HCT116 (cell line): ENCODE measurements at regions not wholly inside any gene's neighbourhood (a gene's known extent, or its start where the extent isn't known, plus 50 kb on each side); places are given as distances from the start of the nearest gene placed in this dataset.

Experiments
- ATAC-seq: fragments of 200-7000 bp; cut with Tn5 transposase; 2 replicates; pipeline ENCODE4 v1.9.1; 2020; ENCODE audit warnings: mild to moderate bottlenecking, moderate library complexity
- BruUV-seq: library from RNA; stranded (reverse); fragments of 400-500 nt; replicated peaks from 2 replicates; lab custom pipeline; 2021; lab: Mats Ljungman, UMichigan
- CTCF ChIA-PET: fragments of 300-600 bp; sonication (Branson Sonifier 250); formaldehyde crosslinking; loops from one replicate; lab custom pipeline; 2021; ENCODE audit warnings: antibody characterized with exemption; lab: Charles Lee
- POLR2A ChIA-PET: fragments of 300-600, 350-600 bp; sonication (Branson Sonifier 250); formaldehyde crosslinking; loops from one replicate; lab custom pipeline; 2021; ENCODE audit warnings: antibody characterized with exemption; lab: Charles Lee
- RAD21 ChIA-PET, 2 experiments: fragments of 300-600 bp; sonication (Branson Sonifier 250); formaldehyde crosslinking; loops; one replicate each; lab custom pipeline; 2023; ENCODE audit warnings: low total read pairs in 2 of 2; ENCODE audit not compliant: uncharacterized antibody in 2 of 2, unreplicated experiment in 2 of 2, low non-redundant PET in 1 of 2; lab: Charles Lee
- DNase-seq: peaks from one replicate; pipeline ENCODE4 v3.0.0-alpha.2; 2010; ENCODE audit warnings: low read depth, low spot score
- H2AFZ ChIP-seq: fragments of 200-600 bp; shearing (Covaris generic), sonication (generic); 2 replicates; pipeline ENCODE4 v1.6.1; 2017; ENCODE audit warnings: low read depth, mixed run types, mixed read lengths, antibody characterized with exemption, low read length; ENCODE audit not compliant: poor library complexity, severe bottlenecking
- H3K27ac ChIP-seq: 2 replicates; pipeline ENCODE4 v1.5.1; 2012; ENCODE audit warnings: low read depth, low read length
- H3K27me3 ChIP-seq: fragments of 200-600 bp; sonication (generic); 2 replicates; pipeline ENCODE4 v1.6.1; 2016; ENCODE audit warnings: mixed run types, low read length, mixed read lengths; ENCODE audit not compliant: insufficient read depth
- H3K36me3 ChIP-seq, 2 experiments: fragments of 200-500 bp in 1 of 2; fragments of 200-600 bp in 1 of 2; sonication (Bioruptor generic) in 1 of 2; sonication (generic) in 1 of 2; 2 replicates each; pipeline versions ENCODE4 v1.5.1 to v1.6.1; 2014 to 2016; ENCODE audit warnings: low read length in 2 of 2, inconsistent platforms in 1 of 2, mixed read lengths in 1 of 2, mixed run types in 1 of 2; ENCODE audit not compliant: insufficient read depth in 2 of 2, control insufficient read depth in 1 of 2
- H3K4me1 ChIP-seq, 2 experiments: fragments of 200-600 bp in 1 of 2; sonication (generic) in 1 of 2; 2 replicates each; pipeline versions ENCODE4 v1.5.1 to v1.6.1; 2012 to 2017; ENCODE audit warnings: low read length in 2 of 2, inconsistent platforms in 1 of 2, mild to moderate bottlenecking in 1 of 2, mixed read lengths in 1 of 2, mixed run types in 1 of 2, moderate library complexity in 1 of 2; ENCODE audit not compliant: insufficient read depth in 2 of 2, control insufficient read depth in 1 of 2
- H3K4me2 ChIP-seq: fragments of 200-600 bp; sonication (generic); 2 replicates; pipeline ENCODE4 v1.6.1; 2017; ENCODE audit warnings: mixed run types, low read length, mixed read lengths
- H3K4me3 ChIP-seq, 2 experiments: fragments of 200-600 bp in 1 of 2; sonication (generic) in 1 of 2; replicated peaks in 1 of 2; 2 replicates each; pipeline ENCODE4 v1.5.1; 2011 to 2016; ENCODE audit warnings: low read length in 2 of 2, control low read depth in 1 of 2, low read depth in 1 of 2, mild to moderate bottlenecking in 1 of 2, mixed read lengths in 1 of 2, mixed run types in 1 of 2
- H3K79me2 ChIP-seq: fragments of 200-600 bp; sonication (generic); 2 replicates; pipeline ENCODE4 v1.6.1; 2017; ENCODE audit warnings: mild to moderate bottlenecking, mixed run types, low read length, moderate library complexity, mixed read lengths; ENCODE audit not compliant: insufficient read depth
- H3K9ac ChIP-seq: fragments of 200-600 bp; sonication (generic); 2 replicates; pipeline ENCODE4 v1.6.1; 2016; ENCODE audit warnings: low read length, mixed read lengths
- H3K9me2 ChIP-seq: fragments of 200-600 bp; sonication (generic), shearing (Covaris generic); 2 replicates; pipeline ENCODE4 v1.6.1; 2017; ENCODE audit warnings: mixed run types, mild to moderate bottlenecking, moderate library complexity; ENCODE audit not compliant: insufficient read depth
- H3K9me3 ChIP-seq, 2 experiments: fragments of 200-500 bp in 1 of 2; fragments of 200-600 bp in 1 of 2; sonication (Bioruptor generic) in 1 of 2; sonication (generic) in 1 of 2; 2 replicates each; pipeline ENCODE4 v1.6.1; 2014 to 2017; ENCODE audit warnings: low read length in 2 of 2, mixed read lengths in 2 of 2, inconsistent platforms in 1 of 2, low read depth in 1 of 2, mild to moderate bottlenecking in 1 of 2, mixed run types in 1 of 2, moderate library complexity in 1 of 2; ENCODE audit not compliant: control insufficient read depth in 1 of 2, insufficient read depth in 1 of 2
- H4K20me1 ChIP-seq: fragments of 200-600 bp; sonication (generic), shearing (Covaris generic); 2 replicates; pipeline ENCODE4 v1.6.1; 2017; ENCODE audit warnings: mixed run types, mild to moderate bottlenecking, moderate library complexity; ENCODE audit not compliant: insufficient read depth
- ATF3 ChIP-seq: IDR thresholded peaks from 2 replicates; pipeline ENCODE4 v1.6.1; 2012
- CBX3 ChIP-seq: IDR thresholded peaks from 2 replicates; pipeline ENCODE4 v1.6.1; 2012; ENCODE audit warnings: low read depth
- CTCF ChIP-seq, 3 experiments: fragments of 200-600 bp in 1 of 3; sonication (generic) in 1 of 3; IDR thresholded peaks in 2 of 3; conservative IDR thresholded peaks in 1 of 3; 2 replicates each; pipeline ENCODE4 v1.5.1; 2012 to 2017; ENCODE audit warnings: low read depth in 2 of 3, low read length in 2 of 3, antibody characterized with exemption in 1 of 3, borderline replicate concordance in 1 of 3, control low read depth in 1 of 3, mild to moderate bottlenecking in 1 of 3, mixed read lengths in 1 of 3, mixed run types in 1 of 3, moderate library complexity in 1 of 3; ENCODE audit not compliant: insufficient read depth in 1 of 3
- ELF1 ChIP-seq: IDR thresholded peaks from 2 replicates; pipeline ENCODE4 v1.6.1; 2012; ENCODE audit warnings: low read depth, borderline replicate concordance
- EZH2 ChIP-seq: fragments of 200-600 bp; sonication (generic); IDR thresholded peaks from 2 replicates; pipeline ENCODE4 v1.6.1; 2017; ENCODE audit warnings: antibody characterized with exemption, mixed run types
- EZH2phosphoT487 ChIP-seq: fragments of 200-600 bp; IDR thresholded peaks from 2 replicates; pipeline ENCODE4 v1.6.1; 2018; ENCODE audit warnings: antibody characterized with exemption, borderline replicate concordance
- FOSL1 ChIP-seq: IDR thresholded peaks from 2 replicates; pipeline ENCODE4 v1.6.1; 2012; ENCODE audit warnings: low read depth
- POLR2A ChIP-seq: IDR thresholded peaks from 2 replicates; pipeline ENCODE4 v1.7.0; 2011; ENCODE audit warnings: borderline replicate concordance; ENCODE audit not compliant: insufficient read depth, insufficient read length; ENCODE audit errors: extremely low read depth
- POLR2AphosphoS5 ChIP-seq: IDR thresholded peaks from 2 replicates; pipeline ENCODE4 v1.6.1; 2011; ENCODE audit warnings: mild to moderate bottlenecking, low read depth, low read length, moderate library complexity
- SP1 ChIP-seq: IDR thresholded peaks from 2 replicates; pipeline ENCODE4 v1.6.1; 2012; ENCODE audit warnings: low read depth
- SRF ChIP-seq: IDR thresholded peaks from 2 replicates; pipeline ENCODE4 v1.6.1; 2012; ENCODE audit warnings: low read depth
- YY1 ChIP-seq: IDR thresholded peaks from 2 replicates; pipeline ENCODE4 v1.6.1; 2011; ENCODE audit warnings: low read length, low read depth, moderate library complexity, mild to moderate bottlenecking; ENCODE audit not compliant: insufficient replicate concordance; ENCODE audit errors: extremely low read depth
- intact Hi-C: fragments of 100-400 bp; cut with micrococcal nuclease; formaldehyde crosslinking; loops from 2 replicates; pipeline ENCODE4 v1.10.0; 2022
- TF ChIP-seq, protein P1 (sequence below): IDR thresholded peaks from 2 replicates; pipeline ENCODE4 v1.6.1; 2012; ENCODE audit warnings: low read depth

DNA sequence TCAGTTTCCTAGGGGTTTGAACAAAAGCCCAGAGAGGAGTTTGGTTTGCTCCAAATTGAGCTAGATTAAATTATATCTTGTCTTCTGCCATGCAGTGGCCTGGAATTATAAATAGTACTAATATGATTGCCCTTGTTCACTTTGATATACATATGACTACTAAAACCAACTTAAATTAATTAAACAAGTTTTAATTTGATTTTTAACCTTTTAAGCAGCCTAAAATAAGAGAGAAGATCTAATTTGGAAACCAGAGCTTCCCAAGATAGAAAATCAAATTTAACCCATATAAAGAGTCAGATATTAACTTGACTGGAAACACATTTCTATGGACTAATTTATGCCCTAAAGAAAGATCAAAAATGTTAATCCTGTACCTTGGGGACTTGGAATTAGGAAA is 444.5 kb upstream of the SLC8A1 start:
- H3K4me1 ChIP-seq = no peaks in the 10 kb centered on the region
- ChIA-PET RAD21 (no interaction called here), CTCF (no interaction called here), POLR2A (no interaction called here)
- H3K27me3 ChIP-seq = no peaks in the 10 kb centered on the region
- H2AFZ ChIP-seq = no peak overlapping the region
- H3K27ac ChIP-seq = no peak overlapping the region
- no peaks in the 10 kb centered on the region for H3K9me3 ChIP-seq
- ATAC-seq = no peak
- BruUV-seq = no TSS peak
- no peaks in the 10 kb centered on the region for H3K9me2 ChIP-seq
- H3K79me2 ChIP-seq = no peaks in the 10 kb centered on the region
- intact Hi-C loops = no loop called here
- no peak overlapping the region for H3K9ac ChIP-seq
- no peaks in the 10 kb centered on the region for H3K36me3 ChIP-seq
- H4K20me1 ChIP-seq = no peaks in the 10 kb centered on the region
- no peak overlapping the region for H3K4me2 ChIP-seq
- H3K4me3 ChIP-seq = no peak overlapping the region
- TF ChIP-seq CBX3 = no peak
- TF ChIP-seq ATF3 = no peak
- TF ChIP-seq, protein P1, sequence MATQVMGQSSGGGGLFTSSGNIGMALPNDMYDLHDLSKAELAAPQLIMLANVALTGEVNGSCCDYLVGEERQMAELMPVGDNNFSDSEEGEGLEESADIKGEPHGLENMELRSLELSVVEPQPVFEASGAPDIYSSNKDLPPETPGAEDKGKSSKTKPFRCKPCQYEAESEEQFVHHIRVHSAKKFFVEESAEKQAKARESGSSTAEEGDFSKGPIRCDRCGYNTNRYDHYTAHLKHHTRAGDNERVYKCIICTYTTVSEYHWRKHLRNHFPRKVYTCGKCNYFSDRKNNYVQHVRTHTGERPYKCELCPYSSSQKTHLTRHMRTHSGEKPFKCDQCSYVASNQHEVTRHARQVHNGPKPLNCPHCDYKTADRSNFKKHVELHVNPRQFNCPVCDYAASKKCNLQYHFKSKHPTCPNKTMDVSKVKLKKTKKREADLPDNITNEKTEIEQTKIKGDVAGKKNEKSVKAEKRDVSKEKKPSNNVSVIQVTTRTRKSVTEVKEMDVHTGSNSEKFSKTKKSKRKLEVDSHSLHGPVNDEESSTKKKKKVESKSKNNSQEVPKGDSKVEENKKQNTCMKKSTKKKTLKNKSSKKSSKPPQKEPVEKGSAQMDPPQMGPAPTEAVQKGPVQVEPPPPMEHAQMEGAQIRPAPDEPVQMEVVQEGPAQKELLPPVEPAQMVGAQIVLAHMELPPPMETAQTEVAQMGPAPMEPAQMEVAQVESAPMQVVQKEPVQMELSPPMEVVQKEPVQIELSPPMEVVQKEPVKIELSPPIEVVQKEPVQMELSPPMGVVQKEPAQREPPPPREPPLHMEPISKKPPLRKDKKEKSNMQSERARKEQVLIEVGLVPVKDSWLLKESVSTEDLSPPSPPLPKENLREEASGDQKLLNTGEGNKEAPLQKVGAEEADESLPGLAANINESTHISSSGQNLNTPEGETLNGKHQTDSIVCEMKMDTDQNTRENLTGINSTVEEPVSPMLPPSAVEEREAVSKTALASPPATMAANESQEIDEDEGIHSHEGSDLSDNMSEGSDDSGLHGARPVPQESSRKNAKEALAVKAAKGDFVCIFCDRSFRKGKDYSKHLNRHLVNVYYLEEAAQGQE = no peak
- no peak for TF ChIP-seq EZH2phosphoT487
- no peak for TF ChIP-seq ELF1
- no peak for TF ChIP-seq POLR2A
- TF ChIP-seq SP1 = no peak
- TF ChIP-seq CTCF (IDR thresholded peaks at IDR 0.05 in 2 of 3, conservative IDR thresholded peaks at IDR 0.05 in 1 of 3; ENCODE audit: borderline replicate concordance in 1 of 3, insufficient read depth in 1 of 3, low read depth in 2 of 3, low read length in 2 of 3) = no peak
- TF ChIP-seq SRF = no peak
- TF ChIP-seq FOSL1 = no peak
- TF ChIP-seq EZH2 = no peak
- no peak for TF ChIP-seq YY1
- TF ChIP-seq POLR2AphosphoS5 = no peak
- no peak for DNase-seq
